NT2/D1 (cell line): ENCODE measurements at regions not wholly inside any gene's neighbourhood (a gene's known extent, or its start where the extent isn't known, plus 50 kb on each side); places are given as distances from the start of the nearest gene placed in this dataset.

Experiments used
- DNase-seq: peaks from one replicate; pipeline ENCODE4 v3.0.0-alpha.2; 2011; ENCODE audit warnings: low read depth, low spot score
- H3K27me3 ChIP-seq: 2 replicates; pipeline ENCODE4 v1.6.0; 2011; ENCODE audit warnings: mild to moderate bottlenecking; ENCODE audit not compliant: insufficient read length, insufficient read depth
- H3K36me3 ChIP-seq: 2 replicates; pipeline ENCODE4 v1.6.1; 2011; ENCODE audit warnings: mild to moderate bottlenecking, low read length, mixed read lengths; ENCODE audit not compliant: insufficient read depth, insufficient read length
- H3K4me1 ChIP-seq: 2 replicates; pipeline ENCODE4 v1.5.1; 2011; ENCODE audit not compliant: insufficient read depth, insufficient read length
- H3K4me3 ChIP-seq: 2 replicates; pipeline ENCODE4 v1.5.1; 2011; ENCODE audit warnings: low read depth; ENCODE audit not compliant: insufficient read length
- H3K9ac ChIP-seq: 2 replicates; pipeline ENCODE4 v1.6.0; 2011; ENCODE audit warnings: low read depth; ENCODE audit not compliant: insufficient read length
- H3K9me3 ChIP-seq: 2 replicates; pipeline ENCODE4 v1.5.1; 2011; ENCODE audit warnings: mild to moderate bottlenecking, low read length; ENCODE audit not compliant: insufficient read depth
- SUZ12 ChIP-seq: IDR thresholded peaks from 2 replicates; pipeline ENCODE4 v1.6.1; 2011; ENCODE audit not compliant: insufficient read length, insufficient read depth; ENCODE audit errors: extremely low read depth
- YY1 ChIP-seq: IDR thresholded peaks from 2 replicates; pipeline ENCODE4 v1.6.1; 2011; ENCODE audit not compliant: insufficient read length, insufficient read depth
- ZNF274 ChIP-seq: IDR thresholded peaks from 2 replicates; pipeline ENCODE4 v1.6.1; 2011; ENCODE audit warnings: mild to moderate bottlenecking, low read depth, low read length

- Histone ChIP-seq H3K9ac (no peak overlapping the region), H3K4me3 (no peak overlapping the region), H3K4me1 (no peaks in the 10 kb centered on the region), H3K36me3 (no peaks in the 10 kb centered on the region), H3K27me3 (no peaks in the 10 kb centered on the region), H3K9me3 (no peaks in the 10 kb centered on the region)
- no peak for DNase-seq
- no peak for TF ChIP-seq ZNF274
- TF ChIP-seq SUZ12: no peak
- no peak for TF ChIP-seq YY1
Measured at GRCh38 chr11:91243630-91244029, 981.0 kb upstream of the FAT3 start.

GRCh38 chr11:91243051-91243450 is 981.6 kb upstream of the FAT3 start:
- Histone ChIP-seq H3K4me1 (no peaks in the 10 kb centered on the region), H3K27me3 (no peaks in the 10 kb centered on the region), H3K9ac (no peak overlapping the region), H3K4me3 (no peak overlapping the region), H3K9me3 (no peaks in the 10 kb centered on the region), H3K36me3 (no peaks in the 10 kb centered on the region)
- TF ChIP-seq ZNF274: no peak
- no peak for TF ChIP-seq YY1
- no peak for TF ChIP-seq SUZ12
- DNase-seq: no peak

GRCh38 chr11:91241226-91241625 is 983.4 kb upstream of the FAT3 start:
- no peaks in the 10 kb centered on the region for H3K36me3 ChIP-seq
- no peak for TF ChIP-seq SUZ12
- no peak for TF ChIP-seq YY1
- no peak for TF ChIP-seq ZNF274
- H3K9me3 ChIP-seq: no peaks in the 10 kb centered on the region
- no peak for DNase-seq
- no peaks in the 10 kb centered on the region for H3K4me1 ChIP-seq
- H3K4me3 ChIP-seq: no peak overlapping the region
- H3K27me3 ChIP-seq: no peaks in the 10 kb centered on the region
- H3K9ac ChIP-seq: no peak overlapping the region

GRCh38 chr11:91239359-91239758 is 985.3 kb upstream of the FAT3 start:
- Histone ChIP-seq H3K36me3 (no peaks in the 10 kb centered on the region), H3K4me3 (no peak overlapping the region), H3K9ac (no peak overlapping the region), H3K9me3 (no peaks in the 10 kb centered on the region), H3K4me1 (no peaks in the 10 kb centered on the region), H3K27me3 (no peaks in the 10 kb centered on the region)
- peak; percentile 5 for DNase-seq
- TF ChIP-seq ZNF274: no peak
- no peak for TF ChIP-seq YY1
- no peak for TF ChIP-seq SUZ12

GRCh38 chr11:91231226-91231625 is 993.4 kb upstream of the FAT3 start:
- TF ChIP-seq ZNF274 (no peak), YY1 (no peak), SUZ12 (no peak)
- DNase-seq: no peak
- Histone ChIP-seq H3K9ac (no peak overlapping the region), H3K4me1 (no peaks in the 10 kb centered on the region), H3K36me3 (no peaks in the 10 kb centered on the region), H3K9me3 (no peaks in the 10 kb centered on the region), H3K27me3 (no peaks in the 10 kb centered on the region), H3K4me3 (no peak overlapping the region)

- Histone ChIP-seq H3K4me1 (no peaks in the 10 kb centered on the region), H3K9ac (no peak overlapping the region), H3K36me3 (no peaks in the 10 kb centered on the region), H3K4me3 (no peak overlapping the region), H3K9me3 (no peaks in the 10 kb centered on the region), H3K27me3 (no peaks in the 10 kb centered on the region)
- TF ChIP-seq SUZ12: no peak
- TF ChIP-seq ZNF274: no peak
- no peak for TF ChIP-seq YY1
- no peak for DNase-seq
Measured at GRCh38 chr11:91230647-91231046, 994.0 kb upstream of the FAT3 start.

- H3K36me3 ChIP-seq: no peaks in the 10 kb centered on the region
- no peak for DNase-seq
- H3K9ac ChIP-seq: no peak overlapping the region
- H3K4me1 ChIP-seq: no peaks in the 10 kb centered on the region
- TF ChIP-seq SUZ12 (no peak), YY1 (no peak), ZNF274 (no peak)
- H3K4me3 ChIP-seq: no peak overlapping the region
- H3K27me3 ChIP-seq: no peaks in the 10 kb centered on the region
- no peaks in the 10 kb centered on the region for H3K9me3 ChIP-seq
Measured at GRCh38 chr11:91222830-91223229, 1000.0 kb upstream of the CHORDC1 start.

- TF ChIP-seq SUZ12 (no peak), YY1 (no peak), ZNF274 (no peak)
- DNase-seq: no peak
- Histone ChIP-seq H3K9ac (no peak overlapping the region), H3K4me1 (no peaks in the 10 kb centered on the region), H3K9me3 (no peaks in the 10 kb centered on the region), H3K4me3 (no peak overlapping the region), H3K27me3 (no peaks in the 10 kb centered on the region), H3K36me3 (no peaks in the 10 kb centered on the region)
Measured at GRCh38 chr11:91220476-91221202, 997.8 kb upstream of the CHORDC1 start.
